Mucosa of descending colon (tissue), 3 donors: ENCODE measurements at regions not wholly inside any gene's neighbourhood (a gene's known extent, or its start where the extent isn't known, plus 50 kb on each side); places are given as distances from the start of the nearest gene placed in this dataset.
"Not testable (repeated sequence)": the region's sequence is repeated elsewhere in the genome, so short reads cannot be mapped to it uniquely, and the experiment has no call there.

Experiments
- ATAC-seq: fragments of 200-7000 bp; cut with Tn5 transposase; one replicate; pipeline ENCODE4 v1.9.1; 2020; ENCODE audit warnings: mild to moderate bottlenecking, moderate library complexity
- DNase-seq, 3 donors: peaks; one replicate each; pipeline ENCODE4 v3.0.0-alpha.2; 2020
- H3K36me3 ChIP-seq: fragments of 200-600 bp; one replicate; pipeline ENCODE4 v1.8.0; 2021; ENCODE audit warnings: low read depth, mild to moderate bottlenecking
- H3K4me1 ChIP-seq: fragments of 200-600 bp; one replicate; pipeline ENCODE4 v1.8.0; 2021; ENCODE audit warnings: low read depth, mild to moderate bottlenecking
- H3K4me3 ChIP-seq: fragments of 200-600 bp; one replicate; pipeline ENCODE4 v1.8.0; 2021; ENCODE audit warnings: mild to moderate bottlenecking
- H3K9me3 ChIP-seq: fragments of 200-600 bp; one replicate; pipeline ENCODE4 v1.8.0; 2021; ENCODE audit warnings: mild to moderate bottlenecking
- intact Hi-C, 2 donors: fragments of 100-400 bp; cut with DNase I in 1 of 2; cut with micrococcal nuclease in 1 of 2; formaldehyde crosslinking; loops; one replicate each; pipeline versions ENCODE4 v1.11.0 to v1.11.1; 2022; cut with DNase I, micrococcal nuclease
- TF ChIP-seq, protein P1 (sequence below): fragments of 200-600 bp; IDR thresholded peaks from one replicate; pipeline ENCODE4 v1.8.0; 2022; ENCODE audit warnings: antibody characterized with exemption, mild to moderate bottlenecking
- donor health status: DM: no; HTN: no; CAD: no; lungs with moderate emphysema.
- donor health status: DM: no; HTN: no; CAD: no.
- donor health status: DM: no; HTN: yes; CAD: no.

DNA sequence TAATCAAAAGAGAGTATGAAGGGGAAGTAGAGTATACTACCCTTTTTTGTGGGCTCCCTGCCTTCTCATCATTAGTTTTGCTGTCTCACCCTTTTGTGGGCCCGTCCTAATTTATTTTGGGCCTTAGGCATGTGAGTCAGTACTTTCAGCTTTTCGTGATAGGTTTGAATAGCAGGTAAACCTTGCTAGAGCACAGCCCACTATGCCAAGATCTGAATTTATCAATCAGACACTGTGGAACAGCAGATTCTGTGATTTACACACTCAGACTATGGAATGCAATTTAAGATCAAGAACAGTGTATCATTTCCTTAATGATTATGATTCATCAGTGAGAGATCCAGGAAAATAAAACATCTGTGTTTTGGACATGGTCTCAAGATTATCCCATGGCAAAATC, 1117.1 kb downstream of the KHDRBS2 start:
- Histone ChIP-seq H3K9me3 (peaks cover 41% of the 10 kb centered on the region), H3K4me1 (no peaks in the 10 kb centered on the region), H3K4me3 (no peak overlapping the region), H3K36me3 (no peaks in the 10 kb centered on the region)
- intact Hi-C loops: no loop called here
- DNase-seq (no peak), ATAC-seq (no peak)
- TF ChIP-seq, protein P1, sequence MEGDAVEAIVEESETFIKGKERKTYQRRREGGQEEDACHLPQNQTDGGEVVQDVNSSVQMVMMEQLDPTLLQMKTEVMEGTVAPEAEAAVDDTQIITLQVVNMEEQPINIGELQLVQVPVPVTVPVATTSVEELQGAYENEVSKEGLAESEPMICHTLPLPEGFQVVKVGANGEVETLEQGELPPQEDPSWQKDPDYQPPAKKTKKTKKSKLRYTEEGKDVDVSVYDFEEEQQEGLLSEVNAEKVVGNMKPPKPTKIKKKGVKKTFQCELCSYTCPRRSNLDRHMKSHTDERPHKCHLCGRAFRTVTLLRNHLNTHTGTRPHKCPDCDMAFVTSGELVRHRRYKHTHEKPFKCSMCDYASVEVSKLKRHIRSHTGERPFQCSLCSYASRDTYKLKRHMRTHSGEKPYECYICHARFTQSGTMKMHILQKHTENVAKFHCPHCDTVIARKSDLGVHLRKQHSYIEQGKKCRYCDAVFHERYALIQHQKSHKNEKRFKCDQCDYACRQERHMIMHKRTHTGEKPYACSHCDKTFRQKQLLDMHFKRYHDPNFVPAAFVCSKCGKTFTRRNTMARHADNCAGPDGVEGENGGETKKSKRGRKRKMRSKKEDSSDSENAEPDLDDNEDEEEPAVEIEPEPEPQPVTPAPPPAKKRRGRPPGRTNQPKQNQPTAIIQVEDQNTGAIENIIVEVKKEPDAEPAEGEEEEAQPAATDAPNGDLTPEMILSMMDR: no peak

DNA sequence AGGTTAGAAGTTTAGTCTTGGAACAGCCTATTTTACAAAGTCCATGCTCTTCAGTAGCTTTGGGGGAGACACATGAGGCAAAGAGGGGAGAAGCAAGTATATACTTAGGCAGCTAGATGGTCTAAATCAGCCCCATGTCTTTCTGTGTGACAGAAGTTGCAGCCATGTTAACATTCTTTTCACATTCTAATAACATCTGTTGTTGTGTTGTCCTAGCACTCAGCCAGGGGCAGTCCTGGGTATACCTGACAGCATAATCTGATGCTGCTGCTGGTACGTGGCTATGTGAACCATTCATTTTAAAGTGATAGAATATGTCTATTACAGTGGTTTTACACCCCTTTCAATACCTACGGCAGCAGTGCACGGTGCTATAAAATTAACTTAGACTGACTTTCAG, 1137.0 kb downstream of the KHDRBS2 start:
- H3K36me3 ChIP-seq, intact Hi-C loops, H3K4me3 ChIP-seq, H3K9me3 ChIP-seq, DNase-seq, H3K4me1 ChIP-seq, ATAC-seq: not testable (repeated sequence)

GRCh38 chr6:61142261-61142660, 1143.8 kb downstream of the KHDRBS2 start:
- intact Hi-C loops, H3K36me3 ChIP-seq, H3K4me1 ChIP-seq: not testable (repeated sequence)

GRCh38 chr6:61134028-61134427, 1152.0 kb downstream of the KHDRBS2 start:
- TF ChIP-seq, protein P1: no peak
- no peak for ATAC-seq
- Histone ChIP-seq H3K4me1 (no peaks in the 10 kb centered on the region), H3K9me3 (peaks cover 29% of the 10 kb centered on the region), H3K4me3 (no peak overlapping the region), H3K36me3 (no peaks in the 10 kb centered on the region)
- intact Hi-C loops: no loop called here
- DNase-seq: no peak

More at GRCh38 chr6:61142261-61142660, 1143.8 kb downstream of the KHDRBS2 start:
- not testable (repeated sequence) for DNase-seq, H3K4me3 ChIP-seq, ATAC-seq
- peaks cover 12% of the 10 kb centered on the region for H3K9me3 ChIP-seq

- DNase-seq, ATAC-seq, H3K4me3 ChIP-seq, H3K36me3 ChIP-seq, H3K4me1 ChIP-seq, intact Hi-C loops: not testable (repeated sequence)
- peaks cover 20% of the 10 kb centered on the region for H3K9me3 ChIP-seq
Observed at GRCh38 chr6:61114185-61114584, 1171.8 kb downstream of the KHDRBS2 start.

DNA sequence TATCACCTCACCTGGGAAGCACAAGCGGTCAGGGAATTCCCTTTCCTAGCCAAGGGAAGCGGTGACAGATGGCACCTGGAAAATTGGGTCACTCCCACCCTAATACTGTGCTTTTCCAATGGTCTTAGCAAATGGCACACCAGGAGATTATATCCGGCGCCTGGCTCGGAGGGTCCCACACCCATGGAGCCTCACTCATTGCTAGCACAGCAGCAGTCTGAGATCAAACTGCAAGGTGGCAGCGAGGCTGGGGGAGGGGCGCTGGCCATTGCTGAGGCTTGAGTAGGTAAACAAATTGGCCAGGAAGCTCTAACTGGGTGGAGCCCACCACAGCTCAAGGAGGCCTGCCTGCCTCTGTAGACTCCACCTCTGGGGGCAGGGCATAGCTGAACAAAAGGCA, 1178.1 kb downstream of the KHDRBS2 start:
- intact Hi-C loops, ATAC-seq, H3K36me3 ChIP-seq, H3K4me3 ChIP-seq, DNase-seq, H3K4me1 ChIP-seq: not testable (repeated sequence)
- peaks cover 17% of the 10 kb centered on the region for H3K9me3 ChIP-seq

- H3K36me3 ChIP-seq, intact Hi-C loops, ATAC-seq: not testable (repeated sequence)
Observed at GRCh38 chr6:61103660-61104059, 1182.4 kb downstream of the KHDRBS2 start.

GRCh38 chr6:61100072-61100471, 1186.0 kb downstream of the KHDRBS2 start:
- intact Hi-C loops: no loop called here
- Histone ChIP-seq H3K4me3 (no peak overlapping the region), H3K36me3 (no peaks in the 10 kb centered on the region), H3K4me1 (no peaks in the 10 kb centered on the region), H3K9me3 (peaks cover 14% of the 10 kb centered on the region)
- DNase-seq (no peak), ATAC-seq (no peak)
- TF ChIP-seq, protein P1: no peak

More at GRCh38 chr6:61103660-61104059, 1182.4 kb downstream of the KHDRBS2 start:
- not testable (repeated sequence) for DNase-seq, H3K4me1 ChIP-seq, H3K4me3 ChIP-seq
- peaks cover 15% of the 10 kb centered on the region for H3K9me3 ChIP-seq

DNA sequence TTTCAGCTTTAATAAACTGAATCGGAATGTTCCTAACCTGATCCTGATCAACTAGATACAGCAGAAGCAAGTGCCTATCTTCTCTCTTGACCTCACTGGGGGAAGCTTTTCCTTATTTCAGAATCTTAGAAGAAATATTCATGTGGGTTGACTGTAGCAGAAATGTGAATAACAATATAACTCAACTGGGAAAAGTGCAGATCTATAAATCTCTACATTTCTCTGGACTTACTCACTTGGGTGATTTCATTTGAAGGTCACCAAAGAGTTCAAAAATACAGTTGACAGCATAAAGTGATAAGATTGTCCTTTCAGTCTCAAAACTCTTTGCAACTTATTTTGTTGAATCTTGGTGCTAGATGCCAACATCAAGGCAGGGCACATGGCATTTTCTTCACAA, 1186.5 kb downstream of the KHDRBS2 start:
- DNase-seq, H3K4me1 ChIP-seq, ATAC-seq, H3K4me3 ChIP-seq, intact Hi-C loops, H3K36me3 ChIP-seq: not testable (repeated sequence)
- peaks cover 12% of the 10 kb centered on the region for H3K9me3 ChIP-seq

DNA sequence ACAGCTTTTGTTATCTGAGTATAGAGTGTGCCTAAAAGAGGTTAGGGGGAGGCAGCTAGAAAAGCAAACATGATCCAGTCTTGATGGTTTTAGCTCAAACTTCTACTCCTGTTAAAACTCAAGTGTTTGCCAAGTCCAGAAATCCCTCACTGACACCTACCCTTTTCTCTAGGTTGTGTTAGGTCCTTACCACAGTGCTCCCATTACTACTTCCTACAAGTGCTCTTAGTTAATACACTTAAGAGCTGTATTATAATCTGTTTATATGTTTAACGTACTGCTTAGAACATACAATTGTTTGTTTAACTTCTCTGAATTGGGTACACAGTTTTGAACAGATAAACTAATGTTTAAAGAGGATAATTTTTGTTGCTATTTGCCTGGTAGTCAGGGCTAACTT, 1198.0 kb downstream of the KHDRBS2 start:
- H3K4me1 ChIP-seq, H3K4me3 ChIP-seq, DNase-seq, ATAC-seq, H3K36me3 ChIP-seq, intact Hi-C loops: not testable (repeated sequence)
- peaks cover 23% of the 10 kb centered on the region for H3K9me3 ChIP-seq
